ENCODE measurements at regions not wholly inside any gene's neighbourhood (a gene's known extent, or its start where the extent isn't known, plus 50 kb on each side); places are given as distances from the start of the nearest gene placed in this dataset.

DNA sequence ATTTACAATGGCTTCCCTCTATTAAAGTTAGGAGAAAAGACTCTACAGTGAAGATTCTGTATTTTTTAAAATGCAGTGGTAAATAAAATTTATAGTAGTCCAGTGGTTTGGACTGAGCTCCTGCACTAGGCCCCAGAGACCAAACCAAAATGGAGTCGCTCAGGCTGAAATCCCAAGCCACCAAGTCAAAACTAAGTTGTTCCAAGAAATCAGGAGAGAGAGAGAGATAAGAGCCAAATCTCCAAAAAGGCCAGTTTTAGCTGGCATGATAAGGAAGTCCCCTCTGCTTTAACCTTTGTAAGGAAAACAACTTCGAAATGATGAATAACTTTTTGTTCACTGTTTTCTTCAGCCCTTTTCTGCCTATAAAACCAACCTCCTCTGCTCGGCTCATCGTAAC lies 265.9 kb upstream of the KLF14 start:
- Histone ChIP-seq H3K27ac (no peak overlapping the region), H3K36me3 (no peaks in the 10 kb centered on the region), H3K27me3 (no peaks in the 10 kb centered on the region), H3K4me3 (no peak overlapping the region), H3K4me1 (peaks cover 6% of the 10 kb centered on the region; the same call in 1 of the 2 replicates), H3K9me3 (replicated peaks) (no peaks in the 10 kb centered on the region; the same call in 1 of the 2 replicates)
- no peak for DNase-seq

GRCh38 chr7:131000389-131000788 lies 266.4 kb upstream of the KLF14 start:
- no peaks in the 10 kb centered on the region for H3K27me3 ChIP-seq
- no peaks in the 10 kb centered on the region; the same call in 1 of the 2 replicates for H3K9me3 ChIP-seq (replicated peaks)
- H3K36me3 ChIP-seq = no peaks in the 10 kb centered on the region
- H3K27ac ChIP-seq = no peak overlapping the region
- no peak overlapping the region for H3K4me3 ChIP-seq
- DNase-seq = no peak
- peaks cover 6% of the 10 kb centered on the region; the same call in 1 of the 2 replicates for H3K4me1 ChIP-seq

DNA sequence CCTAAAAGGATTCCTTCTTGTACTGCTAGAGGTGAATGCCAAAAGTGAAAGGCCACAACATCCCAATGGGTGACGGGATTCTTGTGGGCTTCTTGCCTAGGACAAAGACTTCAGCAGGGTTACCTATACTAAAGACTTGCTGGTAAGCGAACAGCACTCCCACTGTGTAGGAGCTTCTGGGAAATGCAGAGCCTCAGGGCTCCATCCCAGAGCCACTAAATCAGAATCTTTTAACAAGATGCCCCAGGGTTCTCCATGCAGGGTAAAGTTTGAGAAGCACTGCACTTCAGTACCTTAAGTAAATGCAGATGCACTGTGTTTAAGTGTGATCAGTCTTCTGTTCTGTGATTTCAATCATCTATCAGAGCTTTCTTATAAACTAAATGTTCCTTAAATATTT lies 266.9 kb upstream of the KLF14 start:
- Histone ChIP-seq H3K4me1 (peaks cover 6% of the 10 kb centered on the region; the same call in 1 of the 2 replicates), H3K4me3 (no peak overlapping the region), H3K36me3 (no peaks in the 10 kb centered on the region), H3K9me3 (replicated peaks) (no peaks in the 10 kb centered on the region; the same call in 1 of the 2 replicates), H3K27me3 (no peaks in the 10 kb centered on the region), H3K27ac (no peak overlapping the region)
- no peak for DNase-seq

GRCh38 chr7:131002600-131002999 lies 268.6 kb upstream of the KLF14 start:
- Histone ChIP-seq H3K36me3 (no peaks in the 10 kb centered on the region), H3K27me3 (no peaks in the 10 kb centered on the region), H3K4me1 (no peaks in the 10 kb centered on the region), H3K9me3 (replicated peaks) (no peaks in the 10 kb centered on the region; the same call in 1 of the 2 replicates), H3K27ac (no peak overlapping the region), H3K4me3 (no peak overlapping the region)
- no peak for DNase-seq

GRCh38 chr7:131003634-131004033 lies 269.6 kb upstream of the KLF14 start:
- no peak overlapping the region for H3K4me3 ChIP-seq
- no peaks in the 10 kb centered on the region for H3K36me3 ChIP-seq
- H3K9me3 ChIP-seq (replicated peaks) = no peaks in the 10 kb centered on the region; the same call in 1 of the 2 replicates
- H3K27ac ChIP-seq = no peak overlapping the region
- peaks cover 1% of the 10 kb centered on the region; the same call in 1 of the 2 replicates for H3K4me1 ChIP-seq
- no peak for DNase-seq
- no peaks in the 10 kb centered on the region for H3K27me3 ChIP-seq

GRCh38 chr7:131004371-131004770 lies 270.4 kb upstream of the KLF14 start:
- H3K9me3 ChIP-seq (replicated peaks) = no peaks in the 10 kb centered on the region; the same call in 1 of the 2 replicates
- DNase-seq = no peak
- H3K4me3 ChIP-seq = no peak overlapping the region
- H3K27ac ChIP-seq = no peak overlapping the region
- H3K27me3 ChIP-seq = no peaks in the 10 kb centered on the region
- peaks cover 6% of the 10 kb centered on the region; the same call in 1 of the 2 replicates for H3K4me1 ChIP-seq
- H3K36me3 ChIP-seq = no peaks in the 10 kb centered on the region

- no peak overlapping the region for H3K27ac ChIP-seq
- H3K27me3 ChIP-seq = no peaks in the 10 kb centered on the region
- H3K36me3 ChIP-seq = no peaks in the 10 kb centered on the region
- no peak overlapping the region for H3K4me3 ChIP-seq
- peak; percentile 42 to 75 for DNase-seq
- no peaks in the 10 kb centered on the region; the same call in 1 of the 2 replicates for H3K9me3 ChIP-seq (replicated peaks)
- H3K4me1 ChIP-seq = peaks cover 22% of the 10 kb centered on the region
Observed at GRCh38 chr7:131007439-131008330, 273.7 kb upstream of the KLF14 start.

DNA sequence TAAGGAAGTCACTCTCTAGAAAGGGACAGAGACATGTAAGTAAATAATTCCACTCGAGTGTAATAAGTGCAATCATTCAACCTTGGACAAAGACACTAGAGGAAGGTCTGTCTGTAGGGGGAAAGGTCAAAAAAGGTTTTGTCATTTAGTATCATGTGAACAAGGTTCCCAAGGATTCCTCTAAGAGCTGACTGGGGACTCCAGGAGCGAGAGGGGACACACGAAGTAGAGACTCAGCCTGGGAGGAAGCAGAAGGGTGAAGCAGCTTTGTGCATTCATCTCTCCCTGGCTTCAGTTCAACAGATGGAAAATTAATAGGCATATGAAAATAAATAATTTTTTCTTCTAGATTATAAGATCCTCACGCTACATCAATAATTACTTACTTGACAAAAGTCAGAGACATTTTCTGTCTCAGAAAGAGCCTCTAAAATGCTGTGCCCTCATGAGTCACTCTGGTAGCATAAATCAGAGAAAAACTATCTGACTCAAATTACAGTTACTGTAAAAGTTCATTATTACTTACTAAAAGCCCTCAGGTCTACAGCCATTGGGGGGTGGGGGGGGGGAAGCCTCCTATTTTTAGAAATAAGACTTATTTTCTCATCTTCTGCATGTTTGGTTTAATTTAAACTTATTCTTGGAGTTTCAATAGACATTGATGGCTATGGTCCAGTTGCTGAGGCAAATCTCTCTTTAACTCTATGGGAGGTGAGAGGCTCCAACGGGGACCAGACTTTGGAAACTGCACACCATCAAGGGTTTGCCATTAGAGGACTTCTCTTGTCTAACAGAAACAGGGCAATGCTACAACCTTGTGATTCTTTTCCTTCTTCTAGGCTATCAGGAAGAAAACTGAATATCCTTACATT lies 275.1 kb upstream of the KLF14 start:
- no peaks in the 10 kb centered on the region for H3K36me3 ChIP-seq
- peaks cover 22% of the 10 kb centered on the region for H3K4me1 ChIP-seq
- H3K4me3 ChIP-seq = no peak overlapping the region
- no peaks in the 10 kb centered on the region for H3K9me3 ChIP-seq (replicated peaks)
- no peak for DNase-seq
- H3K27ac ChIP-seq = no peak overlapping the region
- no peaks in the 10 kb centered on the region for H3K27me3 ChIP-seq

GRCh38 chr7:131010029-131010716 lies 276.2 kb upstream of the KLF14 start:
- Histone ChIP-seq H3K36me3 (no peaks in the 10 kb centered on the region), H3K27me3 (no peaks in the 10 kb centered on the region), H3K4me1 (peaks cover 22% of the 10 kb centered on the region), H3K27ac (no peak overlapping the region), H3K4me3 (no peak overlapping the region), H3K9me3 (replicated peaks) (no peaks in the 10 kb centered on the region)
- DNase-seq = no peak

DNA sequence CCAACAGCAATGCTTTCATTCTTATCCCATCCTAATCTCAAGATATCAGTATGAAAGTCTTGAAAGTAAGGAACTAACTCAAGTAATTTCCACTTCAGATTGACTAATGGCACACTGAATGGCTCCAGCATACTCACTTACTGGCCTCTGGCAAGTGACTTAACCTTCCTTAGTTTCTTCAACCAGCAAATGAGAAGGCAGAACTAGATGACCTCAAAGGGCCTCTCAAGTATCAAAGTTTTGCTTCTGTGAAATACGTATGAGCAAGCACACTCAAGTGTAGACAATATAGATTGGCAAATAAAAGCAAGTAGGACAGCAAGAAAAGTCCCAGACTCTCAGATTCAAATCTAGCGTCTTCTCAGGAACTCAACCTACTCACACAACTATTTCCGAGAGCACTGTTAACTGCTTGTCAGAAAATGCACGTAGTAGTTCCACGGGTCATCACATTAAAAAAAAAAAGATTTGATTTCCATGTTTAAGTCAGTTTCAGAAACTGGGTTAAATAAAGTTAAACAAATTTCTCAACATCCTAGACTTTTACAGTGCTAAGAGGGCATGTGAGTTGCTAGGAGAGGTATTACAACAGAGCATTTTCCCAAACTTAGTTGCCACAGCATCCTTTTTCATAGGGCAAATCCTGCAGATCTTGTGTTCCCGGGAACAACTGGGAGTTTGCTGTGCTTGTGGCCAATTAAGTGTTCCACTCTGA lies 276.9 kb upstream of the KLF14 start:
- H3K27me3 ChIP-seq = no peaks in the 10 kb centered on the region
- H3K36me3 ChIP-seq = no peaks in the 10 kb centered on the region
- peaks cover 22% of the 10 kb centered on the region for H3K4me1 ChIP-seq
- DNase-seq = no peak
- no peaks in the 10 kb centered on the region for H3K9me3 ChIP-seq (replicated peaks)
- H3K4me3 ChIP-seq = no peak overlapping the region
- H3K27ac ChIP-seq = no peak overlapping the region

- no peak overlapping the region for H3K4me3 ChIP-seq
- DNase-seq = no peak
- no peaks in the 10 kb centered on the region for H3K27me3 ChIP-seq
- H3K9me3 ChIP-seq (replicated peaks) = no peaks in the 10 kb centered on the region
- no peak overlapping the region for H3K27ac ChIP-seq
- no peaks in the 10 kb centered on the region for H3K36me3 ChIP-seq
- H3K4me1 ChIP-seq = peaks cover 22% of the 10 kb centered on the region
Observed at GRCh38 chr7:131011432-131011742, 277.4 kb upstream of the KLF14 start.

- H3K4me1 ChIP-seq = peaks cover 22% of the 10 kb centered on the region
- H3K27me3 ChIP-seq = no peaks in the 10 kb centered on the region
- no peaks in the 10 kb centered on the region for H3K36me3 ChIP-seq
- DNase-seq = peak in 1 of 2 experiments; percentile 55
- no peaks in the 10 kb centered on the region for H3K9me3 ChIP-seq (replicated peaks)
- H3K4me3 ChIP-seq = no peak overlapping the region
- no peak overlapping the region for H3K27ac ChIP-seq
Observed at GRCh38 chr7:131011976-131012375, 278.0 kb upstream of the KLF14 start.

- Histone ChIP-seq H3K27me3 (no peaks in the 10 kb centered on the region), H3K9me3 (replicated peaks) (no peaks in the 10 kb centered on the region), H3K27ac (no peak overlapping the region), H3K4me3 (no peak overlapping the region), H3K36me3 (no peaks in the 10 kb centered on the region), H3K4me1 (peaks cover 22% of the 10 kb centered on the region)
- no peak for DNase-seq
Observed at GRCh38 chr7:131012477-131013031, 278.5 kb upstream of the KLF14 start.

DNA sequence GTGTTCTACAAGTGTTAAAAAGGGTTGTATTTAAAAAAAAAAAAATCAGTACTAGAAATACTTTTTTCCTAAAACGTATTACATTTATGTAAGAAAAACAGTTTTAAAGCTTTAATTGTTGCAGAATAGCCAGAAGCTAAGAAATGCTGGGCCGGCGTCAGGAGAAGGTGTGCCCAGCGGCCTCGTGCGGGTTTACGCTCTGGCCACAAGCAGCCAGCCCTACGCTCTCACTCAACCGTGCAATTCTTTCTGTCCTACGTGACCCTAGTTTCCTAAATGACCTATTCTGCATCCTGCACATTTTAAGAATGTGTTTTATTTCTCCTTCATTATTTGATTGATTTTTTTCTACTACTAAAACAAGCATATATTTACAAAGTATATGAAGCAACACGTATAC lies 279.7 kb upstream of the KLF14 start:
- no peaks in the 10 kb centered on the region for H3K9me3 ChIP-seq (replicated peaks)
- DNase-seq = no peak
- H3K4me1 ChIP-seq = peaks cover 20% of the 10 kb centered on the region
- no peaks in the 10 kb centered on the region for H3K27me3 ChIP-seq
- no peak overlapping the region for H3K27ac ChIP-seq
- H3K36me3 ChIP-seq = no peaks in the 10 kb centered on the region
- H3K4me3 ChIP-seq = no peak overlapping the region

All from SJCRH30 (cell line).